Gastrocnemius medialis (tissue), 4 donors: ENCODE measurements at regions not wholly inside any gene's neighbourhood (a gene's known extent, or its start where the extent isn't known, plus 50 kb on each side); places are given as distances from the start of the nearest gene placed in this dataset.

Experiments
- ATAC-seq, 2 donors: fragments of 150-250 bp; one replicate each; pipeline ENCODE4 v1.9.1; 2016
- DNase-seq, 2 donors: peaks; one replicate each; pipeline ENCODE4 v3.0.0-alpha.2; 2019
- H3K27ac ChIP-seq, 4 donors: fragments of 200-600 bp; sonication (generic); 1 replicate in 1 of 4; 2 replicates in 3 of 4; pipeline ENCODE4 v1.5.1; 2016 to 2018; ENCODE audit warnings: mild to moderate bottlenecking in 2 of 4, moderate library complexity in 1 of 4
- H3K27me3 ChIP-seq, 3 donors: fragments of 200-600 bp; sonication (generic) in 2 of 3; 1 replicate in 1 of 3; 2 replicates in 2 of 3; pipeline versions ENCODE4 v1.5.1 to v1.6.0; 2016 to 2019; ENCODE audit warnings: mild to moderate bottlenecking in 1 of 3, moderate library complexity in 1 of 3
- H3K36me3 ChIP-seq, 2 donors: fragments of 200-600 bp; sonication (generic) in 1 of 2; one replicate each; pipeline ENCODE4 v1.5.1; 2017 to 2018
- H3K4me1 ChIP-seq, 2 donors: fragments of 200-600 bp; sonication (generic) in 1 of 2; one replicate each; pipeline ENCODE4 v1.5.1; 2016 to 2017; ENCODE audit warnings: mild to moderate bottlenecking in 2 of 2
- H3K4me3 ChIP-seq, 4 donors: fragments of 200-600 bp; sonication (generic) in 3 of 4; 1 replicate in 1 of 4; 2 replicates in 3 of 4; pipeline ENCODE4 v1.5.1; 2016 to 2019; ENCODE audit warnings: mild to moderate bottlenecking in 2 of 4
- H3K9me3 ChIP-seq, 3 donors: fragments of 200-600 bp; sonication (generic) in 2 of 3; 1 replicate in 1 of 3; 2 replicates in 2 of 3; pipeline ENCODE4 v1.5.1; 2016 to 2019
- CTCF ChIP-seq, 5 experiments: fragments of 450-650 bp in 3 of 5; fragments of 200-600 bp in 2 of 5; sonication (generic) in 2 of 5; IDR thresholded peaks in 4 of 5; conservative IDR thresholded peaks in 1 of 5; 1 replicate in 4 of 5; 2 replicates in 1 of 5; pipeline ENCODE4 v1.5.1; 2016 to 2019; ENCODE audit warnings: antibody characterized with exemption in 5 of 5, mild to moderate bottlenecking in 3 of 5, moderate library complexity in 3 of 5
- POLR2A ChIP-seq, 2 donors: fragments of 450-650 bp; IDR thresholded peaks; one replicate each; pipeline ENCODE4 v1.6.1; 2017; ENCODE audit warnings: antibody characterized with exemption in 2 of 2, mild to moderate bottlenecking in 2 of 2, moderate library complexity in 2 of 2
- in situ Hi-C, 4 donors: fragments of 200-750 bp; cut with MboI; loops; one replicate each; pipeline versions ENCODE4 v1.15.0 to v1.8.0; 2017; ENCODE audit warnings: low sequenced_read_pairs in 4 of 4
- intact Hi-C: fragments of 100-400 bp; cut with DNase I; formaldehyde crosslinking; loops from one replicate; pipeline ENCODE4 v1.15.1; 2023; ENCODE audit warnings: low total_unique reads

GRCh38 chr9:108103046-108103693 is 613.6 kb upstream of the KLF4 start:
- Histone ChIP-seq H3K4me1 (no peaks in the 10 kb centered on the region), H3K27ac (no peak overlapping the region), H3K36me3 (no peaks in the 10 kb centered on the region), H3K4me3 (no peak overlapping the region), H3K9me3 (no peaks in the 10 kb centered on the region), H3K27me3 (no peaks in the 10 kb centered on the region)
- ATAC-seq = peak in 1 of 2 donors; percentile 50
- in situ Hi-C loops = no loop called here
- DNase-seq = no peak
- intact Hi-C loops = no loop called here
- no peak for TF ChIP-seq CTCF (IDR thresholded peaks at IDR 0.05 in 4 of 5, conservative IDR thresholded peaks at IDR 0.05 in 1 of 5)
- no peak for TF ChIP-seq POLR2A (IDR thresholded peaks at IDR 0.05)

- ATAC-seq (no peak), DNase-seq (no peak)
- TF ChIP-seq POLR2A (IDR thresholded peaks at IDR 0.05) (no peak), CTCF (IDR thresholded peaks at IDR 0.05 in 4 of 5, conservative IDR thresholded peaks at IDR 0.05 in 1 of 5) (no peak)
- Histone ChIP-seq H3K9me3 (no peaks in the 10 kb centered on the region), H3K4me3 (no peak overlapping the region), H3K27ac (no peak overlapping the region), H3K27me3 (no peaks in the 10 kb centered on the region), H3K4me1 (no peaks in the 10 kb centered on the region), H3K36me3 (no peaks in the 10 kb centered on the region)
- in situ Hi-C loops = no loop called here
- intact Hi-C loops = no loop called here
Observed at GRCh38 chr9:108101410-108101809, 611.8 kb upstream of the KLF4 start.

GRCh38 chr9:108100571-108100970 is 611.0 kb upstream of the KLF4 start:
- no peak for ATAC-seq
- H3K4me1 ChIP-seq = no peaks in the 10 kb centered on the region
- H3K4me3 ChIP-seq = no peak overlapping the region
- H3K27me3 ChIP-seq = no peaks in the 10 kb centered on the region
- in situ Hi-C loops = no loop called here
- TF ChIP-seq POLR2A (IDR thresholded peaks at IDR 0.05) (no peak), CTCF (IDR thresholded peaks at IDR 0.05 in 4 of 5, conservative IDR thresholded peaks at IDR 0.05 in 1 of 5) (no peak)
- DNase-seq = no peak
- H3K27ac ChIP-seq = no peak overlapping the region
- intact Hi-C loops = no loop called here
- H3K36me3 ChIP-seq = no peaks in the 10 kb centered on the region
- H3K9me3 ChIP-seq = no peaks in the 10 kb centered on the region

- H3K27ac ChIP-seq = no peak overlapping the region
- ATAC-seq = no peak
- no peak for TF ChIP-seq CTCF (IDR thresholded peaks at IDR 0.05 in 4 of 5, conservative IDR thresholded peaks at IDR 0.05 in 1 of 5)
- no peak for TF ChIP-seq POLR2A (IDR thresholded peaks at IDR 0.05)
- no peak overlapping the region for H3K4me3 ChIP-seq
- no peaks in the 10 kb centered on the region for H3K27me3 ChIP-seq
- in situ Hi-C loops = no loop called here
- intact Hi-C loops = no loop called here
- no peaks in the 10 kb centered on the region for H3K36me3 ChIP-seq
- no peaks in the 10 kb centered on the region for H3K4me1 ChIP-seq
- no peaks in the 10 kb centered on the region for H3K9me3 ChIP-seq
- no peak for DNase-seq
Observed at GRCh38 chr9:108099854-108100253, 610.3 kb upstream of the KLF4 start.

DNA sequence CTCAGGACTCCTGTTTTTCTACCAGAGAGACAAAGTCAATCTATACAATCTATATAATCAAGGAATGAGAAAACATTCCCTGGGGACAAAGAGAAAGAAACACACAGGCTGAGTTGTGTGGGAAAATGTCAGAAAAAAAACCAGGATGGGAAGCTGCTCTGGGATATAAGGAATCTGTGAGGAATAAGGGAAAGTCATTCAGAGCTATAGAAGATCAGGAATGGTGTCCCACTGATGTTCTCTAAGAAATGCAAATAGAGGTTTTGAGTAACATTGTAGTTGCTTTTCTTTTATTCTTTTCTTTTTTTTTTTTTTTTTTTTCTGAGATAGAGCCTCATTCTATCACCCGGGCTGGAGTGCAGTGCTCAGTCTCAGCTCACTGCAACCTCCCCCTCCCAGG is 605.9 kb upstream of the KLF4 start:
- DNase-seq (no peak), ATAC-seq (no peak)
- H3K36me3 ChIP-seq = no peaks in the 10 kb centered on the region
- no peaks in the 10 kb centered on the region for H3K9me3 ChIP-seq
- no peaks in the 10 kb centered on the region for H3K27me3 ChIP-seq
- H3K4me1 ChIP-seq = no peaks in the 10 kb centered on the region
- intact Hi-C loops = no loop called here
- H3K27ac ChIP-seq = no peak overlapping the region
- in situ Hi-C loops = no loop called here
- no peak overlapping the region for H3K4me3 ChIP-seq
- TF ChIP-seq CTCF (IDR thresholded peaks at IDR 0.05 in 4 of 5, conservative IDR thresholded peaks at IDR 0.05 in 1 of 5) (no peak), POLR2A (IDR thresholded peaks at IDR 0.05) (no peak)
